ENCODE measurements at regions not wholly inside any gene's neighbourhood (a gene's known extent, or its start where the extent isn't known, plus 50 kb on each side); places are given as distances from the start of the nearest gene placed in this dataset.

GRCh38 chr13:87058786-87059329 is 612.3 kb upstream of the SLITRK5 start:
- in situ Hi-C loops (cut with HindIII; ENCODE audit: low sequenced_read_pairs): no loop called here

DNA sequence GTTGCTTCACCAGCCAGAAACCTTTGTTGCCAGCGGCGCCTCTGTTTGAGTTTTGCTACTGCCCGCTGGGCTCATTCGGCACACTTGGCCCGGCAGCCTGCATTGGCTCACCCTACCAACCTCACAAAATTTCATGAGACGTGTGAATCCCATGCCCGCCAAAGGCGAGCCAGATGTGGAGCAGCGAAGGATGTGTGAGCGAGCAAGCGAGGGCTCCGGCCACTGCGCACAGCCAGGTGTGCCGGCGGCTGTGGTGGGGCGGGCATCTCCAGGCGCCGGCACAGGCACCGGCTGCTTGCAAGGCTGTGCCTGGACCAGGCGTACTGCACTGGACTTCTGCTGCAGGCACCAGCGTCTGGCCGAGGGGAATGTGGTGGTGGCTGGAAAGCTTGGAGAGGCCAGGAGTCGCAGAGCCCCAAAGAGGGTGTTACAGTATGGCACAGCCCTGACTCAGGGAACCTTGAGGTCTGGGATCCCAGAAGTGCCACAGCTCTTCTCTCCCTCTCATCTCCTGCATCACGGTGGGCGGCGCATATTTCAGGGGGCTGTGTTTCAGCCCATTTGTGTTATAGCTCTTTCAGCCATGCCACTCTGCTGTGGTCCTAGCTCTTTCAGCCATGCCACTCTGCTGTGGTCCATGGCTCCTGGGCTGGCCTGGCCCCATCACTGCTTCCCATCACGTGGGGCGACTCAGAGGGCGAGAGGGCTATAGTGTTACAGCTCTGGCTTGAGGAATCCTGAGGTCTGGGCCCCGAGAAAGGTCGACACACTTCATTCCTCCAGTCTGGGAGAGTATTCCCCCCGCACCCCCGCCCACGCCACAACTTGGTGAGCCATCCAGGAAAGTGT is 592.0 kb upstream of the SLITRK5 start:
- in situ Hi-C loops (cut with HindIII; ENCODE audit: low sequenced_read_pairs): no loop called here

DNA sequence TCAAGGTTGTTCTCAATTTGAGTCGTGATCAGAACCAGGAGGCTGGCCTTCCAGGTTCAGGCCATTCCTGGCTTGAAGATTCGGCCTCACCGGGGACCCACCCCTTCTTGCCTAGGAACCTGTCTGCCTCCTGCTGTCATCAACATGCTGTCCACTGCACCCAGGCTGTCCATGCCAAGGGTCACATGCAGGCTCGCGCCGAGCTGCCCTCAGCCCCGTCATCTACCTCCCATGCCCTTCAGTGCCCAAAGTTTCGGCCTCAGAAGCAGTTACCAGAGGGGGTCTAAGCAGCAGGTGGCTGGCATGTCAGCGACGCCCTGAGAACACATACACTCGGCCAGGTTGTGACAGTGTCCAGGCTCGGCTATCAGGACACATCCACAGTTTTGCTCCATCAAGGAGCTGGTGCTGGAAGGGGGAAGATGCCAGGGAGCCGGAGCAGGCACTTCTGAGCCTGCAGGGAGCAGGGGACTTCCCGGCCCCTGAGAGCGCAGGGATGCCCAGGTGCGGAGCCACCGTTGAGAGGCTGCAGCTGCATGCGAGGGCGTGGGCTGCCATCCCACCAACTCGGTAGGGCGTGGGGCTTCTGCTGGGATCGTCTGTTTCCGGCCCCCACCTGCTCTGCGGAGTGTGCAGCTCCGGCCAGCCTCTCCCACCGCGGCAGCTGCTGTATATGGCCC is 590.9 kb upstream of the SLITRK5 start:
- in situ Hi-C loops (cut with HindIII; ENCODE audit: low sequenced_read_pairs): no loop called here

- in situ Hi-C loops (cut with HindIII; ENCODE audit: low sequenced_read_pairs): no loop called here
Measured at GRCh38 chr13:87084192-87084591, 587.0 kb upstream of the SLITRK5 start.

DNA sequence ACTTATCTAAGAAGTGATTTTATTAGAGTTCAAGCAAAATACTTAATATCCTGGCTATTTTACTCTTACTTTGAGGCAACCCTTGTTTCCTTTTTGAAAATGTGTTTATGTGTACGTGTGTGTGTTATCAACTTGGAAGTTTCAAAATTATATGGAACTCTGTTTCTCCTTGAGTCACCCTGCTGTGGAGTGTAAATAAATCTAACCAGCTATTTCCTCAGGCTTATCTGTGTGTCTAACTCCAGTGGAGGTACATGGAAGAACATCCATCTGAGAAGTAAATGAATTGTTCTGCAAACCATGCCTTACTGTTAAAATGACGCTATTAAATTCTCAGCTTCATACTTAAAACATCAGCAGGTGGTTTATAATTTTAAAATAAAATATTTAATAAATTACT is 583.4 kb upstream of the SLITRK5 start:
- in situ Hi-C loops (cut with HindIII; ENCODE audit: low sequenced_read_pairs): no loop called here

DNA sequence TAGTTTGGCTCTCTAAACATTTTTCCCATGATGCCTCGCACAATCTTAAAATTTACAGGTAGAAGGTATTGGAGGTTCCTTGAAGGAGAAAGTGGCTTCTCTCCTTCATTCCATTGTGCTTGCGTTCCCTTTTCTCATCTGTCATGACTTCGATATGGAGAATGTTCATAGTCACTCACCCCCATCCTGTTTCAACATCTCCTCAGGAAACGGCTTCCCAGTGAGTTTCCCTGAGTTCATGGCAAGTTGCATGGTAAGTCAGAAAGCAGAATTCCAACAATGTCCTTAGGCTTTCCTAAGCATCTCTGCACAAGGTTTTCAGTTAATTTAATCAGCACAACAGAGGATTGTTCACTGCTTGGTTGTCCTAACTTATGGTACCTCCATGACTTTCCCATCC is 581.8 kb upstream of the SLITRK5 start:
- in situ Hi-C loops (cut with HindIII; ENCODE audit: low sequenced_read_pairs): no loop called here

DNA sequence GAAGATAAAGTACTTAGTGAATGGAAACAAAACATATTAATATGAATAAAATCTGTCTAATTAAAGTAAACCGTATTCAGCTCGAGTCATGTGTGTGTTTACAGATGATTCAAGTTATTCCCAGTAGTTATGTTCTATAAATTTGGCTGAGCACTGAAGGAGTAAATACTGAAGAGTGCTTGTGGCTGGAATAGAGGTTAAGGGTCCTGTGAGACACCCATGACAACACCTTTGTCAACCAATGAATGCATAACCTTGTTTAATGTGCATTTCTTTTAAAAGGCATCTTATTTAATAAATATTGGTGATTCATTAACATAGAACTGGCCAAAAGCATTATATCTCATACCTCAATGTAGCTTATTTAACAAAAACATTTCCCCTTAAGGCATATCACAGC is 577.8 kb upstream of the SLITRK5 start:
- in situ Hi-C loops (cut with HindIII; ENCODE audit: low sequenced_read_pairs): no loop called here

DNA sequence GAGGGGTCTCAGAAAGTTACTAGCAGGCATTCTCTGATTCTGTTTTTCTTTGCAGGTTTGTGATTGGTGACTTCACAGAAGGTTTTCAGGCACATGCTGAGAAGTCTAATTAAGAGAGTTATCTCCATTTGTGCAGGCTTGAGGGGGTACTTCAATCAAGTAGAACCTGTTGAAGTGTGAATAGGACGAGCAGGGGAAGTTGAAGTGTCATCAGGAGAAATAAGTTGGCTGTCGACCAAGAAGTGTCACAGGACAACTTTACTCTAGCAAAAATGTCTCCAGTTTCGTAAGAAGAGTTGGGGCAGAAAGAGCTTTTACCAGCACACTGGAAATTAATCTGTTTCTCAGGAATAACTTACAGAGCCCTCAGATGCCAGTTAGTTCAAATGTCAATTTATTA is 576.5 kb upstream of the SLITRK5 start:
- in situ Hi-C loops (cut with HindIII; ENCODE audit: low sequenced_read_pairs): no loop called here

DNA sequence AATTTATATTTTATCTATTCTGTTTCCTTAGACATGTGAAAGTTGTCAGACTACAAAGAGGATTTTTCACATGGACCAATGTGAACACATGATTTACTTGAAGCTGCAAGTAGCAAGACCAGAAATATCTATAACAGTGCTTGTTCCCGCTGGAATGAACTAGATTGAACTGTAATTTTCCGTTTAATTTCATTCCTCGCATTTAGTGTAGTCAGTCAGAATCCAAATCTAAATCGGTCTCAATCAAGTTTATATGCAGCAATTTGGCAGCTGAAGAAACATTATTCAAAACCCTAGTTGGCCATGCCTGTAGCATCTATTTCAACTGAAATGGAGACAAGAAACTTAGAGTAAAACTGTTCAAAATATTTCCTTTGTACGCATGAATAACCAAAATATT is 570.7 kb upstream of the SLITRK5 start:
- in situ Hi-C loops (cut with HindIII; ENCODE audit: low sequenced_read_pairs): no loop called here

- in situ Hi-C loops (cut with HindIII; ENCODE audit: low sequenced_read_pairs): no loop called here
Measured at GRCh38 chr13:87107651-87108050, 563.5 kb upstream of the SLITRK5 start.

GRCh38 chr13:87120476-87120875 is 550.7 kb upstream of the SLITRK5 start:
- in situ Hi-C loops (cut with HindIII; ENCODE audit: low sequenced_read_pairs): no loop called here

DNA sequence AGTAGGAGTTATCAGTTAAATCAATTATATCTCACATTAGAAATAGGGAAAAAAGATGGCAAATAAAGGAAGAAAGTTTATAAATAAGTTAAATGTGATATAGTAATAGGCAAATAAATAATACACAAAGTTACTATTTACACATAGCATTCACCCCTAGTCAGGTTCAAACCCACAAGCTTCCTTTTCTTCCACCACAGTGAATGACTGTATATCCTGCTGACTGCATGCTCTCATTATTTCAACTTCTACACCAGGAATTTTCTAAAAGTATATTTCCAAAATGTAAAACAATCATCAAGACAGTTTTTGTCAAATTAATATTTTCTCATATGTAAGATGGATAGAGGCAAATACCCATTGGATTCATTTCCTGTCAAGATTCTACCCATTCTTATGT is 548.6 kb upstream of the SLITRK5 start:
- in situ Hi-C loops (cut with HindIII; ENCODE audit: low sequenced_read_pairs): no loop called here

- in situ Hi-C loops (cut with HindIII; ENCODE audit: low sequenced_read_pairs): no loop called here
Measured at GRCh38 chr13:87123987-87124784, 547.0 kb upstream of the SLITRK5 start.

DNA sequence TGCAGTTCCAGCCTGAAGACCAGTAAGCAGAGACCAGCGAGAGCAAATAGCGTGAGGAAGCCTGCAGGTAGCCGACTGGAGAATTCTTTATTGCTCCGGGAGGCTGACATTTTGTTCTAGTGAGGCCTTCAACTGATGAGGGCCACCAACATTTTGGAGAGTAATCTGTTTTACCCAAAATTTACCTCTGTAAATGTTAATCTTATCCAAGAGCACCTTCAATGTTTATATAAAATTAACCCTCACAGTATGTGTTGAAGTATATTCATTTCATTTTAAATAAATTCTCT is 546.4 kb upstream of the SLITRK5 start:
- in situ Hi-C loops (cut with HindIII; ENCODE audit: low sequenced_read_pairs): no loop called here

DNA sequence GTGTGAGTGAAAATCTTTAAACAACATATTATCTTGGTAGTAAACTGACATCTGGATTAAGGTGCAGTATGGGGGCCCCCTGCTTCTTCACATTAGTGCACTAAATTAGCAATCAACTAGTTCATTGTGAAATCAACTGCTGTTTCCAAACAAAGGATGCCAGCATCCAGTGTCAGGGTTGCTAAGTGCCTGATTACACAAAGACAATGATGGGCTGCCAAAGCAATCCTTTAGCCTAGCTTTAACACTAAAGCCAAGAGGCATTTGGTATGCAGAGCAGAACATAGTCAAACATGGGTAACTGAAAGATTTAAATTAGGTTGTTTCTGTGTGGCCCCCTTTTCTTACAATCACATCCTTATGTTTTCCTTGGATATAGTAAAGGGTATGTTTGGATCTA is 543.1 kb upstream of the SLITRK5 start:
- in situ Hi-C loops (cut with HindIII; ENCODE audit: low sequenced_read_pairs): no loop called here

- in situ Hi-C loops (cut with HindIII; ENCODE audit: low sequenced_read_pairs): no loop called here
Measured at GRCh38 chr13:87128491-87128890, 542.7 kb upstream of the SLITRK5 start.

DNA sequence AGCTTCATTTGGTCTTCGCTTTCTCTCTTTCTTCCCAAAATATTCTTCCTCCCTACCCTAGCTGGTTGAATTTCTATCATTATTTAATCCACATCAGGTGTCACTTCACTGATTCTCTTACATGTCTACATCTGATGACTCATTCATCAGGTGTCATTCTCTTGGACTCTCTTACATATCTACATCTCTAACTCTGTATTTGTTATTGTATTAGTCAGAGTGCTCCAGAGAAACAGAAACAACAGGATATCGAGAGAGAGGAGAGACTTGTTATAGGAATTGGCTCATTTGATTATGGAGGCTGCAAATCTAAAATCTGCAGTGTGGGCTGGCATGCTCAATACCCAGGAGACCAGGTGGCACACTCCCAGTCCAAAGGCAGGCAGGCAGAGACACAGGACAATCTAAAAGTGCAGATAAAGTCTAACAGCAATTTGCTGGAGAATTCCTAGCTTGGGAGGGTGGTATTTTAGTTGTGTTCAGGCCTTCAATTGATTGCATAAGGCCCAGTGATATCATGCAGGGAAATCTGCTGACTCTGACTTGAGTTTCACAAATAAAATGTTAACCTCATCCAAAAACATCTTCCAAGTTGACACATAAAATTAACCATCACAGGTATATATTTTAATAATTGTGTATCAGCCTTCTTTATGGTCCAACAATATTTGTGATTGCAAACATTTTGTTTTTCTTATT is 541.4 kb upstream of the SLITRK5 start:
- in situ Hi-C loops (cut with HindIII; ENCODE audit: low sequenced_read_pairs): no loop called here

DNA sequence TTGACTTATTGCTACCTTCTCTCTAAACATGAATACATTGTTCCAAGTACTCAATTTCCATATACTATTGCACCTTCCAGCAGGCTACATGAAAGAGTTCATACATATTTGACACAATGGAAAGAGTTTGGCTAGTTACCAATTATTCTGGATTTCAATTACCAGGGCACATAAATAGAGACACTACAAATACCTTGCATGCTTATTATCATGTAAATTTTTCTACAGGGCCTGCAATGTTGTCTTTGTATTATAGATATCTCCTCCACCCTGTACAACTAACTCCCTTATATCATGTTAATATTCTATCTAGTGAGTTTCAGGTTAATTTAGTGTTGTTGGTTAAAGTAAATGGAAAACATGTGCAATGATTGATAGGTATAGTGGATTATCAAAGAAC is 540.7 kb upstream of the SLITRK5 start:
- in situ Hi-C loops (cut with HindIII; ENCODE audit: low sequenced_read_pairs): no loop called here

- in situ Hi-C loops (cut with HindIII; ENCODE audit: low sequenced_read_pairs): no loop called here
Measured at GRCh38 chr13:87131611-87132010, 539.6 kb upstream of the SLITRK5 start.

DNA sequence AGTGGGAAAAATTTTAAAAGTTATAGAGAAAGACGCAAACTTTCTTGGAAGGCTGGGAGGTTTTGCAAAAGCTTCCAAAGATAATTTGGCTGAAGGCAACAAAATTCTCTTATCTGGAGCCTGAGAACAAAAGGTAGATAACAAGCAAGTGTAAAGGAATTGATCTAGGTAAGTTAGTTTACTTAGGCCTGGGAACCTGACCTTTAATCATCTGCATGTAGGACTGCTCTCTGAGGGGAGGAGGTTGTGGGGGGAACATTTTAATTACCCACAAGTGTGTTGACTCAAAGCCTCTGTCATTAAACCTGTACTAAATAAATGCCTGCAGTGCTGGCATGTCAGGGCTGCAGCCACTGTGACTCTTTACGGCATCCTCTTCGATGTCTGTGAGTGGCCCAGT is 532.3 kb upstream of the SLITRK5 start:
- in situ Hi-C loops (cut with HindIII; ENCODE audit: low sequenced_read_pairs): no loop called here

DNA sequence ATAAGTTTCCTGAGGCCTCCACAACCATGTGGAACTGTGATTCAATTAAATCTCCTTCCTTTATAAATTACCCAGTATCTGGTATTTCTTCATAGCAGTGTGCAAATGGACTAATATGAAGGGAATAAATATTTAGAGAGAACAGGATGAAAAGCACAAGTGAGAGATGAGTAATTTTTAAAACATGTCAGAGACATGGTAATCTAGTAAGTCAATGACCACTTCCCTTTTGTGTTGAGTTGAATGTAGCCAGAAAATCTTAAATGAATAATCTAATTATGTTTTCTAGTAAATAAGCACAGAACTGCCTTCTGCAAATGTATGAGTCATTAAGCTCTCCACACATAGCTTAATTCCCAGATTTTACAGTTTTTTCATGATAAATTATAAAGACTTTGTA is 524.1 kb upstream of the SLITRK5 start:
- in situ Hi-C loops (cut with HindIII; ENCODE audit: low sequenced_read_pairs): no loop called here
